Left ventricle myocardium inferior (tissue), 1 donor: ENCODE measurements at regions not wholly inside any gene's neighbourhood (a gene's known extent, or its start where the extent isn't known, plus 50 kb on each side); places are given as distances from the start of the nearest gene placed in this dataset.

ENCODE experiments used
- DNase-seq: peaks from one replicate; pipeline ENCODE4 v3.0.0-alpha.2; 2020
- H3K27ac ChIP-seq: fragments of 200-600 bp; replicated peaks from 2 replicates; pipeline ENCODE4 v1.8.0; 2021
- H3K27me3 ChIP-seq: fragments of 200-600 bp; 2 replicates; pipeline ENCODE4 v1.8.0; 2021; ENCODE audit warnings: low read depth
- H3K36me3 ChIP-seq: fragments of 200-600 bp; 2 replicates; pipeline ENCODE4 v1.8.0; 2021
- H3K4me1 ChIP-seq: fragments of 200-600 bp; 2 replicates; pipeline ENCODE4 v1.8.0; 2021
- H3K4me3 ChIP-seq: fragments of 200-600 bp; 2 replicates; pipeline ENCODE4 v1.8.0; 2021; ENCODE audit warnings: mild to moderate bottlenecking, moderate library complexity
- H3K9me3 ChIP-seq: fragments of 200-600 bp; replicated peaks from 2 replicates; pipeline ENCODE4 v1.8.0; 2021
- CTCF ChIP-seq: fragments of 200-600 bp; IDR thresholded peaks from 2 replicates; pipeline ENCODE4 v1.8.0; 2021; ENCODE audit warnings: antibody characterized with exemption, mild to moderate bottlenecking, borderline replicate concordance
- intact Hi-C: fragments of 100-400 bp; cut with micrococcal nuclease; formaldehyde crosslinking; loops from one replicate; pipeline ENCODE4 v1.11.0; 2022
- donor health status: DM: no; HTN: yes; CAD: no; lungs with severe emphysema.

- Histone ChIP-seq H3K4me1 (no peaks in the 10 kb centered on the region), H3K27me3 (peaks cover 30% of the 10 kb centered on the region), H3K36me3 (no peaks in the 10 kb centered on the region), H3K4me3 (no peak overlapping the region), H3K9me3 (peaks cover 20% of the 10 kb centered on the region), H3K27ac (no peak overlapping the region)
- no peak for DNase-seq
- no peak for TF ChIP-seq CTCF
- intact Hi-C loops = no loop called here
These were observed 326.1 kb upstream of the CAMK1G start for GRCh38 chr1:209257454-209257853.

- H3K36me3 ChIP-seq = no peaks in the 10 kb centered on the region
- no peak overlapping the region for H3K27ac ChIP-seq
- H3K4me1 ChIP-seq = no peaks in the 10 kb centered on the region
- DNase-seq = no peak
- peaks cover 20% of the 10 kb centered on the region for H3K9me3 ChIP-seq
- intact Hi-C loops = no loop called here
- TF ChIP-seq CTCF = no peak
- H3K27me3 ChIP-seq = peaks cover 32% of the 10 kb centered on the region
- H3K4me3 ChIP-seq = no peak overlapping the region
These were observed 323.4 kb upstream of the CAMK1G start for GRCh38 chr1:209260136-209260535.

DNA sequence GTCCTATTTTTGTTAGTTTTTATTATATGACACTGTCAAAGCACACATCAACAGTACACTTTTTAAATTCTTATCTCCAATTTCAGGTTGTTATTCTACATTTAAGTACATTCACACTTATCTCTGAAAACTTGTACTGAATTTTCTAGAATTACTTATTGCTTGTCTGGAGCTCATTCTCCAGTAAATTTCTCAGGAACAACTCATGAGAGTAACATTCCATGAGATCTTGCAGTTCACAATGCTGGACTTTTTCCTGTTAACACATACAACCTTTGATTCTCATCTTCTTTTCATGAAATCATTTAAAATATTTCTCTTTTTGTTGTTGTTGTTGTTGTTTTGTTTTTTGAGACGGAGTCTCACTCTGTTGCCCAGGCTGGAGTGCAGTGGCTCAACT is 320.9 kb upstream of the CAMK1G start:
- no peak for TF ChIP-seq CTCF
- intact Hi-C loops = no loop called here

GRCh38 chr1:209265301-209265700 is 318.2 kb upstream of the CAMK1G start:
- no peak for TF ChIP-seq CTCF
- H3K36me3 ChIP-seq = no peaks in the 10 kb centered on the region
- H3K4me3 ChIP-seq = no peak overlapping the region
- DNase-seq = no peak
- no peaks in the 10 kb centered on the region for H3K9me3 ChIP-seq
- no peak overlapping the region for H3K27ac ChIP-seq
- H3K4me1 ChIP-seq = no peaks in the 10 kb centered on the region
- intact Hi-C loops = no loop called here
- peaks cover 18% of the 10 kb centered on the region for H3K27me3 ChIP-seq

More for the DNA sequence above, 320.9 kb upstream of the CAMK1G start:
- Histone ChIP-seq H3K27ac (no peak overlapping the region), H3K36me3 (no peaks in the 10 kb centered on the region), H3K4me3 (no peak overlapping the region), H3K9me3 (peaks cover 17% of the 10 kb centered on the region), H3K27me3 (peaks cover 16% of the 10 kb centered on the region), H3K4me1 (no peaks in the 10 kb centered on the region)
- no peak for DNase-seq

- intact Hi-C loops = no loop called here
- Histone ChIP-seq H3K36me3 (no peaks in the 10 kb centered on the region), H3K4me3 (no peak overlapping the region), H3K27me3 (peaks cover 18% of the 10 kb centered on the region), H3K27ac (no peak overlapping the region), H3K9me3 (no peaks in the 10 kb centered on the region), H3K4me1 (no peaks in the 10 kb centered on the region)
- DNase-seq = no peak
- TF ChIP-seq CTCF = no peak
These were observed 316.8 kb upstream of the CAMK1G start for GRCh38 chr1:209266590-209267205.
